D721Med (cell line): ENCODE measurements at regions not wholly inside any gene's neighbourhood (a gene's known extent, or its start where the extent isn't known, plus 50 kb on each side); places are given as distances from the start of the nearest gene placed in this dataset.
"Not testable (repeated sequence)": the region's sequence is repeated elsewhere in the genome, so short reads cannot be mapped to it uniquely, and the experiment has no call there.

Source experiments
- DNase-seq: peaks from one replicate; pipeline ENCODE4 v3.0.0; 2011; ENCODE audit warnings: low spot score; ENCODE audit not compliant: insufficient read length
- FAIRE-seq: peaks from 2 replicates; lab custom pipeline; 2011; peaks lifted over from hg19 to GRCh38; lab: Jason Lieb, UNC
- CTCF ChIP-seq: IDR thresholded peaks from 2 replicates; pipeline ENCODE4 v1.5.1; 2012; ENCODE audit warnings: mild to moderate bottlenecking, control low read depth; ENCODE audit not compliant: insufficient read depth; ENCODE audit errors: missing control alignments

GRCh38 chr10:118422241-118422640 lies 80.1 kb upstream of the FAM204A start:
- FAIRE-seq (no peak), DNase-seq (no peak)
- no peak for TF ChIP-seq CTCF

GRCh38 chr10:118420049-118420448 lies 77.9 kb upstream of the FAM204A start:
- not testable (repeated sequence) for DNase-seq, FAIRE-seq

GRCh38 chr10:118412932-118413331 lies 70.8 kb upstream of the FAM204A start:
- FAIRE-seq: no peak
- TF ChIP-seq CTCF: no peak
- no peak for DNase-seq

- no peak for TF ChIP-seq CTCF
- no peak for FAIRE-seq
Measured at GRCh38 chr10:118412132-118412760, 70.1 kb upstream of the FAM204A start.

GRCh38 chr10:118409295-118409694 lies 67.2 kb upstream of the FAM204A start:
- DNase-seq: no peak
- FAIRE-seq: no peak
- TF ChIP-seq CTCF: no peak

More at GRCh38 chr10:118412132-118412760, 70.1 kb upstream of the FAM204A start:
- DNase-seq: no peak

GRCh38 chr10:118408181-118408580 lies 66.1 kb upstream of the FAM204A start:
- FAIRE-seq (no peak), DNase-seq (no peak)
- no peak for TF ChIP-seq CTCF

GRCh38 chr10:118407777-118408176 lies 65.7 kb upstream of the FAM204A start:
- no peak for TF ChIP-seq CTCF
- FAIRE-seq: no peak
- DNase-seq: no peak
